GM10248 (cell line): ENCODE measurements at regions not wholly inside any gene's neighbourhood (a gene's known extent, or its start where the extent isn't known, plus 50 kb on each side); places are given as distances from the start of the nearest gene placed in this dataset.

ENCODE experiments used
- CTCF ChIA-PET: fragments of 300-600 bp; sonication (Branson Sonifier 250); formaldehyde crosslinking; extraction: SDS; loops from one replicate; lab custom pipeline; 2021; ENCODE audit warnings: antibody characterized with exemption; lab: Yijun Ruan, JAX
- POLR2A ChIA-PET: fragments of 350-650 bp; sonication (Branson Sonifier 250); formaldehyde crosslinking; extraction: SDS; loops from one replicate; lab custom pipeline; 2020; ENCODE audit warnings: antibody characterized with exemption; lab: Yijun Ruan, JAX
- DNase-seq: peaks from one replicate; pipeline ENCODE4 v3.0.0; 2012; ENCODE audit errors: extremely low spot score
- CTCF ChIP-seq: IDR thresholded peaks from 2 replicates; pipeline ENCODE4 v1.5.1; 2012; ENCODE audit warnings: mild to moderate bottlenecking, low read depth; ENCODE audit errors: extremely low read depth, missing control alignments, control extremely low read depth

- ChIA-PET POLR2A (no interaction called here), CTCF (interaction anchor here (0.8 kb wide), 1 partner anchor 9 kb away, joined by 3 read pairs; no protein-coding TSS in a partner anchor)
- DNase-seq = no peak
- TF ChIP-seq CTCF = no peak
These were observed 100.2 kb upstream of the OTUD4 start for GRCh38 chr4:145280541-145280940.

- no peak for DNase-seq
These were observed 99.0 kb upstream of the OTUD4 start for GRCh38 chr4:145279122-145279960.

GRCh38 chr4:145278341-145279121, 98.1 kb upstream of the OTUD4 start:
- POLR2A ChIA-PET = interaction anchor here (0.7 kb wide), 1 partner anchor 241 kb away, joined by 3 read pairs; no protein-coding TSS in a partner anchor
- no peak for TF ChIP-seq CTCF
- CTCF ChIA-PET = interaction anchor here (1.3 kb wide), 1 partner anchor 12 kb away, joined by 4 read pairs; no protein-coding TSS in a partner anchor
- DNase-seq = no peak

More at GRCh38 chr4:145279122-145279960, 99.0 kb upstream of the OTUD4 start:
- no peak for TF ChIP-seq CTCF
- POLR2A ChIA-PET = interaction anchor here (0.7 kb wide), 1 partner anchor 240 kb away, joined by 3 read pairs; no protein-coding TSS in a partner anchor
- CTCF ChIA-PET = interaction anchor here (0.7 to 1.3 kb wide), 6 partner anchors 8 to 332 kb away, joined by 3 to 4 read pairs (median 3); no protein-coding TSS in a partner anchor

GRCh38 chr4:145277011-145277410, 96.6 kb upstream of the OTUD4 start:
- DNase-seq = no peak
- POLR2A ChIA-PET = no interaction called here
- no peak for TF ChIP-seq CTCF
- CTCF ChIA-PET = no interaction called here

GRCh38 chr4:145276050-145276449, 95.7 kb upstream of the OTUD4 start:
- CTCF ChIA-PET = no interaction called here
- no peak for DNase-seq
- POLR2A ChIA-PET = no interaction called here
- no peak for TF ChIP-seq CTCF

- no peak for DNase-seq
- no peak for TF ChIP-seq CTCF
- POLR2A ChIA-PET = no interaction called here
- CTCF ChIA-PET = interaction anchor here (1.4 to 1.6 kb wide), 2 partner anchors 9 to 32 kb away, joined by 3 read pairs; no protein-coding TSS in a partner anchor
These were observed 90.8 kb upstream of the OTUD4 start for GRCh38 chr4:145271194-145271593.
